Ureter (tissue), 1 donor: ENCODE measurements at regions not wholly inside any gene's neighbourhood (a gene's known extent, or its start where the extent isn't known, plus 50 kb on each side); places are given as distances from the start of the nearest gene placed in this dataset.

Experiments used
- DNase-seq: peaks from one replicate; pipeline ENCODE4 v3.0.0-alpha.2; 2020; ENCODE audit warnings: low spot score
- donor health status: DM: yes; HTN: yes; CAD: no.

DNA sequence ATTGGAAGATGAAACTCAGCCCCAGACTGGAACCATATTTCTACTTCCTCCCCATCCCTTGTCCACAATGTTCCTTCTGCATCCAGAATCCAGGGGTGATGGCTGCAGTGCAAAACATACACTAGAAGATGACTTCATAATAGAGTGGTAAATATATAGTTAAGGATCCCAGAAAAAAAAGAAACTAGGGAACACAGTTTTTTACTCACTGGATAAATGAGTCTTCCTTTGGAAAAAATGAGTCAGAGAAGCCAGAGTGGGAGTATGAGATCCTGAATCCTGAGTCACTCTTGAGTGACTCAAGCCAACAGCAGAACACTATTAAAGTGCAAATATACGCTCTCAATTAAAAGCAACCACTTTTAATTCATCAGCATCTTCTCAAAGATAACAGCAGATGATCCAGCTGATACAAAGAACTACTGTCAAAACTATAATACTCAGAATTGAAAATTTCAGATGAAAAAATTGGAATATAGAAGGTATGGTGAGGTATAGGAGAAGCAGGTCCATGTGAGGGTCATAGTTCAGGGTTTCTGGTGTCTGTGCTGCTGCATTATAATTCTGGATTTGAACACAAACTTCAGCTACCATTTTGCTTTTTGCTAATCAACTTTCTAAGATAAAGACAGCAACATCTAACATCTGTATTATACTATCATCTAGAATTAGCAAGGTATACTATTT, 987.2 kb upstream of the CDH2 start:
- DNase-seq, result no peak

DNA sequence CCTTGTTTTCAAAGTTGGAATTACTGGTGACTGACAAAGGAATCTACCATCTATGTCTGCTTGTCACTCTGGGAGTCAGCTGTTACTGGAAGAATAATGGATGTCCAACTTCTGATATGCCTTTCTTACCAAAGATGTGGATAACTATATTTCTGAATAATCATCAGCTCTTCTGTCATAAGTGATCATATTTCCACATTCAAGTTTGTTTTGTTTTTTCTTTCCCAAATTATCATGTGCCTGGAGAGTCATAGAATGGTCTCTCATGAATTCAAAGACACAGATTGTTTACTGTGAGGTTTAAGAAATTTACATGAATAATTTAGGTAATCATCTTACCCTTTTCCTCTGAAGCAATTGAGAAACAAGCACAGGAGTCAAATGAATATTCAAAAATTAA, 986.7 kb upstream of the CDH2 start:
- no peak for DNase-seq

DNA sequence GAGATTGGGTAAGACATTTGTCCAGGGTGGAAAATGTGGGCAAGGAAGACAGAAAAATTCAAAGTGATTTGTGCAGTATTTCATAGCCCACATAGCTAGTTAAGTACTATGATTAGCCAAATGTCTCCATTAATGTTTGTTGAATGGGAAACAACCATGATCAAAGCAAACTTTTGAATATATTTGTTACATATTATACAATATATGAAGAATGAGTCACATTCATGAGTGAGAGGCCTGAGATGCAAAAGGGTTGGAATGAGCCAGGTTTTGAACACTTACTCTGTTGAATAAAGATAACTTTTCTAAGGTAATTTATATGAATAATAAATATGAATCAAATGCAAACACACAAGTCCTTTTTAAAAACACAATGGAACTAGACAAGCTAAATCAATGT, 984.5 kb upstream of the CDH2 start:
- DNase-seq, result no peak

DNA sequence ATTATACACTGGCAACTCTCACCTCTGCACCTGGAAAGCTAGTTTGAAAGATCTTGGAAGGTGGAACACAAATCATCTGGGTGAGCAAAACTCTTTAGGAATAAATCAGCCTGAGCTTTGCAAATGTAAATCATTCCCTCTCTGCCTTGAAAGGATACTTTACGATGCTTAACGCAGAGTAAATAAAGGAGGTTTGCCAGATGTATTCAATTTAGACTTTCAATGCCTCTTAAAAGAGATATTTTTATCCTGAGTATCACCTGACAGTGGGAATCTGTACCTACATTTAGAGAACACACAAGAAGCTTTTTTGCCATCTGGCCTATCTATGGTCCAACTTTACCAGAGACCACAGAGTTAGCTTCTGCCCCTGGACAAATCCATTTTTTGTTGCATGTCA, 983.2 kb upstream of the CDH2 start:
- DNase-seq, result no peak

DNA sequence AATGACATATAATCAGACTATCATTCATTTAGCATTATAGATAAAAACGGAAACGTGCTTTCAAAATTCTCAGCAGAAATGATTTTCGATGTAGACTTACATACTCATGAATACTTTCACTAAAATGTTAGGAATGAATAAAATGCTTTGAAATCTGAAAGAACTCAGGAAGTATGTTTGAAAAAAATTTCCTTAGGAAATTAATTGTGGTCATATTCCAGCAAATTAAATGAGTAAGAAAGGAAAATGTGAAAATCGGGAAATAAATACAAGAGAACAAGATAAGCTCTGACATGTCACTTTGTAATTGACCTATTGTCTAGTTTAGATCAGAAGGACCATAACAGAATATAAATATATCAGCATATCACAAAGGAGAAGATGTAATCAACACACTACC, 981.0 kb upstream of the CDH2 start:
- no peak for DNase-seq

DNA sequence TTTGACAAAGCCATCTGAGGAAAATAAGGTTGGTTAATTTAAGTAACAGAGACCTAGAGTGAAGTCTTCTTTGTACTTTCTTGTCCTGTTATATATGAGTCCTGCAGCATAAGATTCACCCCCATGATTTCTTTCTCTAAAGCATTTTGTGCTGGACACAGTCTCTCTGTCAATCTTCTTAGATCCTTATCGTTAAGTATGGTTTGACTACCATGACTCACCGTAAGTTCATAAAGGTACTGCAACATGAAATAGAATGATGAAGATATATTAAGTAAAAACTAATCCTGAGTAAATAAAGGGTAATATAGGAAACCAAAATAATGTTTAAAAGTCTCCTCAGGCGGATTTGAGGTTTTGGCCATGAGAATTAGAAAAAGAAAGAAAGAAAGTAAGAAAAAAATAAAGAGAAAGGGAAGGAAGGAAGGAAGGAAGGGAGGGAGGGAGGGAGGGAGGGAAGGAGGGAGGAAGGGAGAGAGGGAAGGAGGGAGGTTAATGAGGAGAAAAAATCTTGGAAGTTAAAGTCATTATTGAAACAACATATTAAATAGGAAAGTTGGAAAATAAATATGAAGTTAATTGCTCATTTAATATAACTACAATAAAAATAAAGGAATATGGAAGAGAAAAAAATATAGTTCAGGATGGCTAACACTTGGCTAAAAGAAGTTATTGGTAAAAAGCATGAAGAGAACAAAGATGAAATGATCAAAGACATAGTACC, 980.3 kb upstream of the CDH2 start:
- no peak for DNase-seq

DNA sequence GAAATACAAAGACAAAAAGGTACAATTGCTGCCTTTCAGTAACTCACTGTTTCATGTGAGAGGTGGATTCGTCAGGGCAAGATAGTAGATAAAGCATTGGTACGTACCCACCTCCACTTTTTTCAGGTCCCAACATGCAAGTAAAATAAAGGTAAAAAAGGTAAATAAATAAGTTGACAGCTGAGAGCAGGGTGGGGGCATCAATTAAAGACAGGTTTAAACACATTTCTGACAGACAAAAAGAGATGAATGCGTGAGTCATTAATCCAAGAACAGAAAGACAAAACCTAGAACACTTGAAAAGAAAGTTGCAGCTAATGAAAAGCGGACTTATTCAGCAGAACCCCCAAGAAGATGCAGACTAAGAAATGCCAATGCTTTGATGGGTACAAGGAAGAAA, 979.6 kb upstream of the CDH2 start:
- DNase-seq, result no peak

DNA sequence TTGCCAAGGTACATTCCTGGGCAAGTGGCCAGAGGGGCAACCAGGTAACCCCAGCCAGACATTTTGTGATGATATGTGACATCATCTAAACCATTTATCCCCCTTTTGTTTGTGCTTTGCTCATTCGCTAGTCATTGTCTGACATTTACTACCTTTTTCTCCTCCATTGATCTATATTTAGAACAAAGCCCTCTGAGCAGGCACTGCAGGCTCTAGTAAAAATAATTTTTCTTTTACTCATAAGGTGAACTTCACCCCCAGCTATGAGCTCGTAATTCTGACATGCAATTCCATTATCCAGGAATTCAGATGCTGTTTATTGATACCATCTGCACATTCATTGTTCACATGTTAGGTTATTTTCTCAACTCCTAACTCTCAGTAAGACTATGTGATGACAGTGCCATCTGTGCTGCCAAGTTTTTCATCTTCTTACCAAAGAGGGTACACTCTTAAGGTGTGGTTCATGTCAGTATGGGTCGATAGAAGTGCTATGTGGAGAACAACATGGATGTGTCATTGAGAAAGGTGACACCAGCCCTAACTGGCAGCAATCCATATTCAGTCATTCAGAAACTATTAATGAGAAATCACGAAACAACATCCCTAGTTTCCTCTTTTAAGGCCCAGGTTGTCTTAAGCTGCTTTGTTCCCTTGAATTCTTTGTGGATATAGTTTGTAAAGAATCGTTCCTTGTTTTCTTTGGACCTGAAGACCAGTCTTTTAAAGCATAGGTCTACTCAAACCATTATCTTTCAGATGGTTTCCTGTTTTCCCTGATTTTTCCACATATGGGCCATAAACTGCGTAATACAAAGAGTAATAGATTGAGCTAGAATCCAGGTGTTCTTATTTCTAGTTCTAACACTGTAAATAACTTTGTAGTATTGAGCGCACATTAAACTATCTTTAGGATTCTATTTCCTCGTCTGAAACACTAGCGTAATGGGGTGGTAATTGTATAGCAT, 978.1 kb upstream of the CDH2 start:
- no peak for DNase-seq

DNA sequence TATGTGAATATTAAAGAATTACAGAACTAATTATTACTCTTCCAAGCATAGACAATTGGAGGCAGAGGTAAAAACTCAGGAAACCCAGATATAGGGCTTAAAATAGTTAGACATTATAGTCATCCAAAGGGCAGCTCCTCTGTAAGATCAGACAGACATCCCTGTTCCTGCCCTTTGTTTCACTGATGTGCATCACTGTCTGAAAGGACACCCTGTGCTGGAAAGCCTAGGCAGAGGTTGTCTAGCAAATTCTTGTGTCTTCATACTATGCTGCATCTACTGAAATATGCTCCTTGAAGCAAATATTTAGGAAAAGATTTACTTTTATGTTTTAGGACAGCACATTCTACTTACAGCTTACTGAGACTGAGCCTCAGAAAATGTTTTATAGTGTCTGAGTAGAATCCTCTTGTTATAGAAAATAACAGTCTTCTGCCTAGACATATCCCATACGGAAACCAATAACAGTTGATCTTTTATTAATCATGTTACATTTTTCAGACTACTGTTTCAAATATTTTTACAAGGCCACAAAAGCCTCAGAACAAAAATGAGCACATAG, 977.3 kb upstream of the CDH2 start:
- DNase-seq, result no peak

DNA sequence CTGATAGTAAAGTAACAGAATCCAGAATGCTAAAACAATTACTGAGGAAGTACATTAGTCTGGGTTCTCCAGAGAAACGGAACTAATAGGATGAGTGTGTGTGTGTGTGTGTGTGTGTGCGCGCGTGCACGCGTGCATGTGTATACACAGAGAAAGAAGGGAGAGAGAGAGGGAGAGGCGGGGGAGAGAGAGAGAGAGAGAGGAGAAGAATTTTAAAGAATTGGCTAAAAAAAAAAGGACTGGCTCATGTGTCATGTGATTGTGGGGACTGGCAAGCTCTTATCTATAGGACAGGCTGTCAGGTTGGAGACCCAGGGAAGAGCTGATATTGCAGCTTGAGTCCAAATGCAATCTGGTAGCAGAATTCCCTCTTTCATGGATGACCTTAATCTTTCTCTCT, 976.2 kb upstream of the CDH2 start:
- no peak for DNase-seq

DNA sequence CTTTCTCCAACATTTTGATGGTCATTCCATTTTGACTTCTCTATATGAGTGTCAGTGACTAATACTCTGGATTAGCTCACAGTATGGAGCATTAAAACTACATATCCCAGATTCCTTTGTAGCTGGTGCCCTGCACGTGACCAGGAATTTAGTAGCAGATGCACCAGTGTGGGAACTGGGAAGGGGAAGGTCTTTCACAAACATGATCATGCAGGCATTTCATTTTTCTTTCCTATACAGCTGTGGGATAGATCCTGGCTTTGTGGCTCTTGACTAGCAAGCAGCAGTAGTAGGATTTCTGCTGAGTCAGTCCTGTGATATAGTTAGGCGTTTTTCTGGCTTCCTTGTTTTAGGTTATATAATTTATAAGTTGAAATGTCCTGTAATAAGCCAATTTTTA, 971.0 kb upstream of the CDH2 start:
- no peak for DNase-seq

DNA sequence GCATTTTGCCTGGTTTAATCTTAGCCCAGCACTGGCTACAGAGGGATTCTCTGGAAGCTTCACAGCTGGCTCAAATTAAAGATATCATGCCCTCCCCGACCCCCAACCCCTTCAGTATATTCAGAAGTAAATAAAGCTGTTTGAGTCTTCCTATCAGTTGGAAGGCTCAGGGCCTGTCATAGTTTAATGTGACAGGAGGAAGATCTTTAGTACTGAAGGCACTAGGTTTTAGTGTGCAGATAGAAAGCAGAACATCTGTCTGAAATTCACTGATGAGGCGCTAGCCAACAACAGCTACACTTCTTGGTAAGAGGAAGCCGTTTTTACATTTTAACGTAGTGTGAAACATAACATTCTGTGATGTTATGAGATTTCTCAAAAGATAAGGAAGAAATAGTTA, 969.1 kb upstream of the CDH2 start:
- DNase-seq, result no peak

DNA sequence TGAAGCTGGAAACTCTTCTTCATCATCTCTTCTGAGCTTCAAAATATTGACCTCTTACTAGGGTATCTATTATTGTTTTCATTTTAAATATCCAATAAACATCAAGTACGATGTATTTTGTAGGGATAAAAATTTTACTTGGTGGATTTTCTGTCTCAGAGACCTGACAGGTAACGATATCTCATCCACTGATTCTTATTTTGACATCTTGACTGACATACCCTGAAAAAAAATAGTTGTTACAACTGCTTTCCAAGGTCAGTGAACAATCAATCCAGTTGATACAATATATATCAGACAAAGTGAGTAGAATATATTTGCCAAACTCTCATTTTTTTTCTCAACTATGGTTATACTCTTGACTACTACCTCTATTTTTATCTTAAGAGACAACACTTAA, 963.7 kb upstream of the CDH2 start:
- no peak for DNase-seq

DNA sequence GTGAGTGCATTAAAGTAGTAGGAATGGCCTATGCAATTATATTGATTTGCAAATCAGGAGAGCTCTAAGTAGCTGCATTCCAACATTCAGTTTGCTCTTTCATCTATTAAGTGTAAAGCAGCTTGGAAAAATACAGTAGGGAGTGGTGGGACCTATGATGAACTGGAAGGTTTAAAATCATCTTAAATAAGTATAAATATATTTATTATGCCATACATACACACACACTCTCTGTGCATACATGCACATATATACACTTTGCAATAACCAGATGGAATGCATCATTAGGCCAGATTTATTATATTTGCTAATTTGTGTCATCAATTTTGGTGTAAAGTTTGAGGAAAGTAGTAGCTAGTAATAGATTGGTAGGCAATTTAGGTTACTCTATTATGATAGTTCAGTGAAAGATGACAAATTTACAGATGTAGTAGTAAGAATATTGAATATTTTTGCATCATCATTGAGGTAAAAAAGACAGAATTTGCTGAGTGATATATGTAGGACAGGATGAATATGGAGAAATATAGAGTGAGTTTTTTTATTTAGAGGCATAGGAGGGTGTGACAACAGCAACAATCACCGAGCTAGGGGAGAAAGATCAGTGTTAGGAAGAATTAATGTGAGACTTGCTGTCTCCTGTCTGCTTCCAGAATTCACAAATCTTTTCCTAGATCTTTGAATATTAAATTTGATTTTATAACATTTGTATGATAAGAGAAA, 961.0 kb upstream of the CDH2 start:
- no peak for DNase-seq

DNA sequence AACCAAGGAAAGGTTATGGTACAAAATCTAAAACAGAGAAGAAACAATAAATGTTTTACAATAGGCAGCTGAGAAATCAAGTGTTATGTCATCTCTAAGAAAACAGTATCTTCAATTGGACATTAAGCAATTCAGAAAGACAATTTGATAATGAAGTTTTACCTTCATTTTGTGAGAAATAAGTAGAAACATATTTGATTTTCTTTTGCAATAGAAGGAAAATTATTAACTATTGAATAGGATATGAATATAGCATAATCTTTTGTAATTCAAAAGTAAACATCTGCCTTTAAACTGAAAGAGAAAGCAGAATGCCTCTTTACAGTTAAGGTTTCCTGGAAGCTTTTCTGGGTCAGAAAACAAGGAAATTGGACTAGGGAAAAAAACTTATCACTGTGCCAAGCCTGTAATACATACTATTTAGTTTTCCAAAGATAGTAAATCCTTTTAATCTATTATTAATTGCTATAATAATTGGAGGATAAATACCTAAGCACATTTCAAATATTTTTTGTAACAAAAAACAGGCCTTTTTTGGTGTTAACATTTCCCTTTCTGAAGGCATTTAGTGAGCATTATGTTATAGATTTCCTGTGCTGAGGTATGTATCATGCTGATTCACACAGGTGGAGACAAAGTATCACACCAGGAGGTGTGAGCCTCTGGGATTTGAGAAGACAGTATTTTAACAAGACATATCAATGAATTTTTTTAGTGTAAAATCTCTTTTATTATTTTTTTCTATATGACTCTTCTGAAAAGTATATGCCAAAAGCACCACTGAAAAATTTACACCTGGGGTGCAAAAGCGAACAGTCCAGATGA, 947.0 kb upstream of the CDH2 start:
- DNase-seq, result no peak

DNA sequence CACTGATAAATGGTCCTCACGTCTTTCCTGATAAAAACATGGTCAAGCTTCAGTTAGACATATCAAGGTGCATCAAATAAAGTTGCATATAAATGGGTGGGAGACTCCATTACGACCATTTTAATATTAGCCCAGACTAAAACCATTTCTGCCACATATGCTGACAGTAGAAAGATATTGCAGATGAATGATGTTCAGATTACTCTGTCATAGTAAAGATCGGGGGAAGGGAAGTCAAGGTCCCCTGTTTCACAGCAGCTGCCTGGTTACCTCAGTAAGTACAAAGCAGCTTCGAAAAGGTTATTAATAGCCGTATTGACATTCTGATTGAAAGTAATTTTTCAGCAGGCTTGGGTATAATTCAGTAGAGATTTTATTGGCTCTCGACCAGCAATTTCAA, 927.7 kb upstream of the CDH2 start:
- no peak for DNase-seq

DNA sequence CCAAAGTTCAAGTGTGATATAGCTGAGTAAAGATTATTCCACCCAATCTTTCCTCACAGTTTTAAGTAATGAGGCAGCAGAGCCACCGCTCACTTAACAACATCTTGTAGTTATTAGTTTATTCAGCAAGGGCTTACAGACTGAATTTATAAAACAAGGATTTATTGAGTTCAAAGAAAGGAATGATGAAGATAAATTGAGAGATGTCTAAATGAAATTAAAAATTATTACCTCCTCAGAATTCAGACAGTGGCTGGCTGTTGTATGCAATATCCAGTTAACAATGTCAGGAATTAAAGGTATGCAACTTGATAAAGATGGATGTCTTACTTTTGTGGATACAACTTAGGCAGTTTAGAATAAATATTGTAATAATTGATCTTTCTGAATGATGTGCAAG, 927.3 kb upstream of the CDH2 start:
- no peak for DNase-seq

DNA sequence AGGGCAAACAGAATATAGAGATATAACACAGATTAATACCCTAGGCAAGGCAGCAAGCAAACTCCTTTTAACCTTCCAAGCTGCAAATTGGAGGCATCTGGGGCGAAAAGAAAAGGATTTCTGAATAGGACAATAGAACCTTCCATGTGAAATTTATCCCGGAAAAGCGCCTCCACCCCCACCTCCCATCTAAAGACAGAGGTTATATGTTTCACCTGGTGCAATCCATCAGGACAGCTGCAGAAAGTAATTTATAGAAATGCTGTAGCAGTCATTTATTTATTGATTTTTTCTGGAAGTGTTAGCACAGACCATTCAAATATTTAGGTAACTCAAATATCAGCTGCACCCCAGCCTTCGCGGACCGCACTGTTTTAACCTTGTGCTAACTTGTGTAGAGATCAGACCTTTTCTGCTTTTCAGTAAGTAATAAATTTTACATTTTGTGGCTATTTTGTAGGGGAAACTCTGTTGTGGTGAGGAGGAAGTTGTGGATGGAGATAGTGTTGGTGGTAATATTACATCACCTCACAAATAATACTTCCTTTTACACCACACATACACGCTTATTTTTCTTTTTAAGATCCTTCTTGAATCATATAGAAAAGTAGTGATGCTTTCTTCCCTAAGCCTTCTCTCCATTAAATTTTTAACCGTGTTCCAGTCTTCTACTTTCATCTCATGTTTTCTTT, 919.3 kb upstream of the CDH2 start:
- DNase-seq, result no peak

DNA sequence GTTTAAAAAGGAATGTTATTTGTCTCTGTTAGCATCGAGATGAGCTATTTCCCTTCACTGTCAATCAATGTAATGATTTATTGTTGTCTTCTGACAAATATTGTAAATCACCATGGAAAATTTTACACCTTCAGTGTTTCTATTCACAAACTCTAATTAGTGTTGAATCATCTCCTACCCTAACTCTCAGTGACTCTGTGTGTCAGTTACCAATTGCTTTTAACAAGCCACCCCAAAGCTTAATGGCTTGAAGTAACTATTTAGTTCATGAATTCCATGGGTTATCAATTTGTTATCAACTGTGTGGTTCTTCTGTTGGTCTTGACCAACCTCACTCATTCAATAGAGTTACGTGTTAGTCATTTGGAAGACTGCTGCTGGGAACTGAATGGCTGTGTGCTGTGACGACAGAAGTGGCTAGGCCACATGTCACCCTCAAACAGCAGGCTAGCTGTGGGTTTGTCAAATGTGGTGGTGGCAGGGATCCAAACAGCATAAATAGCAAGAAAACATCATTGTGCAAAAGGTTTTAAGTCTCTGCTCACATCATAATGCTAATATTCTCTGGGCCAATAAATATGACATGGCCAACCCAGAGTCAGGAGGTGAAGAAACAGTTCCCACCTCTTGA, 910.8 kb upstream of the CDH2 start:
- DNase-seq, result no peak

DNA sequence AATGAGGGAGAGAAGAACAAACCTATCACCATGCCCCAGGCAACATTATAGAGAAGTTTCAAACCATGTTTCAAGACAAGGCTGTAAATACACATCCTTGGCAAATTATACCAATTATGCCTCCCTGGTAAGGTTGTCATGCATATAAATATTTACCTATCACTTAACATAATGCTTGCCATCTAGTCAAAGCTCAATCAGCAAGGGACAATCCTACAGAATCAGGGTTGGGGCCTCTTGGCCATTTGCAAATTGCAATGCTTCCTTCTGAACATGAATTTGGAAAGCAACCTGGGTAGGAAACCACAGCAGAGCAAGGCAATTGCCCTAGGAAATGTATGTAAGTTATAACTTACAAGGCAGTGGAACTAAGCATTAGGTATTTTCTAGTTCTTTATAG, 907.2 kb upstream of the CDH2 start:
- no peak for DNase-seq
